ENCODE measurements at regions not wholly inside any gene's neighbourhood (a gene's known extent, or its start where the extent isn't known, plus 50 kb on each side); places are given as distances from the start of the nearest gene placed in this dataset.
A peak's percentile ranks its signal among the peaks of the same experiment; 100 is the strongest.

DNA sequence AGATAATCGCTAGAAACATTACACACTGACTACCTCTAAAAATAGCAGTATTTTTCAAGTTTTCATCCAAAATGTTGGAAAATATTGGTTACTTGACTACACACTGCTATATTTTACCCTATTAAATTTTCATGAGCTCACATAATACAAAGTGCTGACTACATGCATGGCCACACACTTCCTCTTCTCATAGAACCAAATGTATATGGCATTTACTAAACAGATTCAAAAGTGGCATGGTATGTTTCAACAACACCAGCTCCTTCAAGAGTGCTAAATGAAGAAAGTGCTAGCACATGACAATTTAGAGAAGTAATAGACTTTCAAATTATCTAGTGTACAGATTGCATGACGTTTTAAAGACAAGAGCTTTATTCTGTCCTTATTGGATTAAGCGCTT lies 780.4 kb upstream of the SLITRK6 start:
- TF ChIP-seq, protein P1, sequence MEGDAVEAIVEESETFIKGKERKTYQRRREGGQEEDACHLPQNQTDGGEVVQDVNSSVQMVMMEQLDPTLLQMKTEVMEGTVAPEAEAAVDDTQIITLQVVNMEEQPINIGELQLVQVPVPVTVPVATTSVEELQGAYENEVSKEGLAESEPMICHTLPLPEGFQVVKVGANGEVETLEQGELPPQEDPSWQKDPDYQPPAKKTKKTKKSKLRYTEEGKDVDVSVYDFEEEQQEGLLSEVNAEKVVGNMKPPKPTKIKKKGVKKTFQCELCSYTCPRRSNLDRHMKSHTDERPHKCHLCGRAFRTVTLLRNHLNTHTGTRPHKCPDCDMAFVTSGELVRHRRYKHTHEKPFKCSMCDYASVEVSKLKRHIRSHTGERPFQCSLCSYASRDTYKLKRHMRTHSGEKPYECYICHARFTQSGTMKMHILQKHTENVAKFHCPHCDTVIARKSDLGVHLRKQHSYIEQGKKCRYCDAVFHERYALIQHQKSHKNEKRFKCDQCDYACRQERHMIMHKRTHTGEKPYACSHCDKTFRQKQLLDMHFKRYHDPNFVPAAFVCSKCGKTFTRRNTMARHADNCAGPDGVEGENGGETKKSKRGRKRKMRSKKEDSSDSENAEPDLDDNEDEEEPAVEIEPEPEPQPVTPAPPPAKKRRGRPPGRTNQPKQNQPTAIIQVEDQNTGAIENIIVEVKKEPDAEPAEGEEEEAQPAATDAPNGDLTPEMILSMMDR (IDR thresholded peaks at IDR 0.05; ENCODE audit: poor library complexity), result no peak
- TF ChIP-seq EZH2 (IDR thresholded peaks at IDR 0.05; ENCODE audit: borderline replicate concordance) (no peak), EZH2phosphoT487 (IDR thresholded peaks at IDR 0.05; ENCODE audit: low read depth, severe bottlenecking, unreplicated experiment) (no peak)
- Histone ChIP-seq H4K20me1 (ENCODE audit: insufficient read depth, poor library complexity, severe bottlenecking) (no peaks in the 10 kb centered on the region), H3K4me1 (ENCODE audit: insufficient read depth) (no peaks in the 10 kb centered on the region), H3K27ac (no peak overlapping the region), H3K27me3 (no peaks in the 10 kb centered on the region), H3K79me2 (no peaks in the 10 kb centered on the region), H3K4me2 (no peak overlapping the region), H2AFZ (no peak overlapping the region), H3K36me3 (replicated peaks; ENCODE audit: insufficient read depth, low read depth) (no peaks in the 10 kb centered on the region), H3K9me2 (replicated peaks; ENCODE audit: insufficient read depth) (no peaks in the 10 kb centered on the region), H3K4me3 (no peak overlapping the region), H3K9me3 (ENCODE audit: low read depth) (no peaks in the 10 kb centered on the region)
- no peak for DNase-seq (ENCODE audit: low spot score)
- WGBS (ENCODE audit: low lambda C conversion rate, missing lambda C conversion rate), result 79% methylated on average over 3 of the region's 3 CpGs

DNA sequence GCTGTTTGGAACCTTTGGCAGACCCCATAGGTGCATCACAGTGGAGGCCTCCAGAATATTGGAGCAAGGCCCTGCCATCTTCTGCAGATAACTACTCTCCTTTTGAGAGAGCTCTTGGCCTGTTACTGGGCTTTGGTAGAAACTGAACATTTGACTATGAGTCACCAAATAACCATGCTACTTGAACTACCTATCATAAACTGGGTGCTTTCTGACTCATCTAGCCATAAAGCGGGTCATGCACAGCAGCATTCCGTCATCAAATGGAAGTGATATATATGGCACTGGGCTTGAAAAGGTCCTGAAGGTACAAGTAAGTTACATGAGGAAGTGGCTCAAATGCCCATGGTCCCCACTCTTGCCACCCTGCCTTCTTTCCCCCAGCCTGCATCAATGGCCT lies 782.5 kb upstream of the SLITRK6 start:
- peak; percentile 21 for DNase-seq (ENCODE audit: low spot score)
- Histone ChIP-seq H2AFZ (no peak overlapping the region), H3K79me2 (no peaks in the 10 kb centered on the region), H3K9me2 (replicated peaks; ENCODE audit: insufficient read depth) (no peaks in the 10 kb centered on the region), H3K36me3 (replicated peaks; ENCODE audit: insufficient read depth, low read depth) (no peaks in the 10 kb centered on the region), H3K4me1 (ENCODE audit: insufficient read depth) (no peaks in the 10 kb centered on the region), H3K4me3 (no peak overlapping the region), H3K9me3 (ENCODE audit: low read depth) (no peaks in the 10 kb centered on the region), H3K4me2 (no peak overlapping the region), H3K27me3 (no peaks in the 10 kb centered on the region), H3K27ac (no peak overlapping the region), H4K20me1 (ENCODE audit: insufficient read depth, poor library complexity, severe bottlenecking) (no peaks in the 10 kb centered on the region)
- 93% methylated on average over 2 of the region's 2 CpGs for WGBS (ENCODE audit: low lambda C conversion rate, missing lambda C conversion rate)
- TF ChIP-seq EZH2 (IDR thresholded peaks at IDR 0.05; ENCODE audit: borderline replicate concordance) (no peak), EZH2phosphoT487 (IDR thresholded peaks at IDR 0.05; ENCODE audit: low read depth, severe bottlenecking, unreplicated experiment) (no peak)
- TF ChIP-seq, protein P1 (IDR thresholded peaks at IDR 0.05; ENCODE audit: poor library complexity), result no peak

DNA sequence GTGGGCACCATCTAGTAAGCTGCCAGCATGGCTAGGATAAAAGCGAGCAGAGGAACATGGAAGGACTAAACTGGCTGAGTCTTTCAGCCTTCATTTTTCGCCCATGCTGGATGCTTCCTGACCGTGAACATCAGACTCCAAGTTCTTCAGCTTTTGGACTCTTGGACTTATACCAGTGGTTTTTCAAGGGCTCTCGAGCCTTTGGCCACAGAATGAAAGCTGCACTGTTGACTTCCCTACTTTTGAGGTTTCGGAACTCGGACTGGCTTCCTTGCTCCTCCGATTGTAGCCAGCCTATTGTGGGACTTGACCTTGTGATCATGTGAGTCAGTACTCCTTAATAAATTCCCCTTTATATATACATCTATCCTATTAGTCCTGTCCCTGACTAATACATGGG lies 785.1 kb upstream of the SLITRK6 start:
- no peaks in the 10 kb centered on the region for H3K27me3 ChIP-seq
- H3K27ac ChIP-seq, result no peak overlapping the region
- H3K79me2 ChIP-seq, result no peaks in the 10 kb centered on the region
- H4K20me1 ChIP-seq (ENCODE audit: insufficient read depth, poor library complexity, severe bottlenecking), result no peaks in the 10 kb centered on the region
- no peak overlapping the region for H3K4me2 ChIP-seq
- no peaks in the 10 kb centered on the region for H3K4me1 ChIP-seq (ENCODE audit: insufficient read depth)
- no peak for DNase-seq (ENCODE audit: low spot score)
- no peak overlapping the region for H3K4me3 ChIP-seq
- no peaks in the 10 kb centered on the region for H3K36me3 ChIP-seq (replicated peaks; ENCODE audit: insufficient read depth, low read depth)
- WGBS (ENCODE audit: low lambda C conversion rate, missing lambda C conversion rate), result 90% methylated on average over 7 of the region's 7 CpGs
- no peaks in the 10 kb centered on the region for H3K9me2 ChIP-seq (replicated peaks; ENCODE audit: insufficient read depth)
- no peak overlapping the region for H2AFZ ChIP-seq
- no peak for TF ChIP-seq EZH2phosphoT487 (IDR thresholded peaks at IDR 0.05; ENCODE audit: low read depth, severe bottlenecking, unreplicated experiment)
- TF ChIP-seq EZH2 (IDR thresholded peaks at IDR 0.05; ENCODE audit: borderline replicate concordance), result no peak
- TF ChIP-seq, protein P1 (IDR thresholded peaks at IDR 0.05; ENCODE audit: poor library complexity), result no peak
- no peaks in the 10 kb centered on the region for H3K9me3 ChIP-seq (ENCODE audit: low read depth)

DNA sequence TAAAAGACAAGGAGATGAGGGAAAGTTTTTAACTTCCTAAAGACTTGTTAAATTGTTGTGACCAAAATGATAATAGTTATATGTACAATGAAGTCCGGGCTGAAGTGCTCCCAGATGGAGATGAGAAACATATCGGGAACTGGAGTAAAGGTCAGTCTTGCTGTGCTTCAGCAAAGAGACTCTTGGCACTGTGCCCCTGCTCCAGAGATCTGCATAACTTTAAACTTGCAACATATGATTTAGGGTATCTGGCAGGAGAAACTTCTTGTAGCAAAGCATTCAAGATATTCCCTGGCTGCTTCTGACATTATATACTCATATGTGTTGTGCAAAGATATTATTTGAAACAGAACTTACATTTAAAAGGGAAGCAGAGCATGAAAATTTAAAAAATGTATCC lies 786.6 kb upstream of the SLITRK6 start:
- DNase-seq (ENCODE audit: low spot score), result peak; percentile 74
- no peaks in the 10 kb centered on the region for H4K20me1 ChIP-seq (ENCODE audit: insufficient read depth, poor library complexity, severe bottlenecking)
- H3K4me3 ChIP-seq, result no peak overlapping the region
- peak overlapping the region; percentile 16 for H2AFZ ChIP-seq
- H3K4me1 ChIP-seq (ENCODE audit: insufficient read depth), result no peaks in the 10 kb centered on the region
- no peaks in the 10 kb centered on the region for H3K27me3 ChIP-seq
- H3K9me2 ChIP-seq (replicated peaks; ENCODE audit: insufficient read depth), result no peaks in the 10 kb centered on the region
- TF ChIP-seq, protein P1 (IDR thresholded peaks at IDR 0.05; ENCODE audit: poor library complexity), result no peak
- TF ChIP-seq EZH2 (IDR thresholded peaks at IDR 0.05; ENCODE audit: borderline replicate concordance) (no peak), EZH2phosphoT487 (IDR thresholded peaks at IDR 0.05; ENCODE audit: low read depth, severe bottlenecking, unreplicated experiment) (no peak)
- no peaks in the 10 kb centered on the region for H3K79me2 ChIP-seq
- no peaks in the 10 kb centered on the region for H3K36me3 ChIP-seq (replicated peaks; ENCODE audit: insufficient read depth, low read depth)
- 52% methylated on average over 2 of the region's 2 CpGs for WGBS (ENCODE audit: low lambda C conversion rate, missing lambda C conversion rate)
- peak overlapping the region; percentile 23 for H3K4me2 ChIP-seq
- no peak overlapping the region for H3K27ac ChIP-seq
- H3K9me3 ChIP-seq (ENCODE audit: low read depth), result no peaks in the 10 kb centered on the region

Measured in hepatocyte (in vitro differentiated cells).